ENCODE measurements at regions not wholly inside any gene's neighbourhood (a gene's known extent, or its start where the extent isn't known, plus 50 kb on each side); places are given as distances from the start of the nearest gene placed in this dataset.

DNA sequence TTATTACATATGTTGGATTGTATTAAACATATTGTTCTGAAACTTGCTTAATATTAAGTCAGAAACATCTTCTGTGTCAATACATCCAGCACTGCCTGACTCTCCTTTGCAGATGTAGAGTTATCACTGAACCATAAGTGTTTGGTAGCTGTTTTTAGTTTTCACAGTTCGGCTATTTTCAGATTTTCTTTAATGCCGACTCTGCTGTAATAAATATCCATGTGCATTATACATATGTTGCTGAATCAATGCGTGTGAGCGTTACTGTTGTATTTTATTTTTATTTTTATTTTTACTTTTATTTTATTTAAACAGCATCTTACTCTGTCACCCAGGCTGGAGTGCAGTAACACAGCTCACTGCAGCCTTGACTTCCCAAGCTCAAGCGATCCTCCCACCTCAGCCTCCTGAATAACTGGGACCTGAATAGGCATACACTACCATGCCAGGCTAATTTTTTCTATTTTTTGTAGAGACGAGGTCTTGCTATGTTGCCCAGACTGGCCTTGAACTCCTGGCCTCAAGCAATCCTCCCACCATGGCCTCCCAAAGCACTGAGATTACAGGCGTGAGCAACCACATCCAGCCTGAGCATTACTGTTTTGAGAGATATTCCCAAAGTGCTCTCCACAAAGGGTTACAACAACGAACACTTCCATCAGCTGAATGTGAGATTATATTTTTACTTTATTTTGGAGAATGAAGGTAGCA lies 50.7 kb upstream of the NOCT start:
- no peak for DNase-seq (ENCODE audit: low read depth)

GRCh38 chr4:138963412-138963811 lies 52.2 kb upstream of the NOCT start:
- no peak for DNase-seq (ENCODE audit: low read depth)

DNA sequence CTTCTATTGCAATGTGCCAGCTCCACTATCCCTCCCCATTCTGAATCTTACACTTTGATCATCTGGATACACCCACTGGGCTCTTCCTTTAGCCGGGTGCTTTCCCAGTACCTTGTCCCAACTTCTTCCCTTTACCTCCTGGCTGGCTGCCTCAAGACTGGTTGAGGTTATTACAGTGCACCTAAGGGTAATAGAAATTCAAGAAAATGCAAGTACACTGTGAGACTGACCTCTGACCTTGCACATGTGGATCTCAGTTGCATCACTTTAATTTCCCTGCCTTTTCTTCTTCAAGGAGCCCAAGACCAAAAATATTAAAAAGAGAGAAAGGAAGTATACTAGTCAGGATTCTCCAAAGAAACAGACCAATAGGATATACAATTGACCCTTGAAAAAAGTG lies 53.9 kb upstream of the NOCT start:
- no peak for DNase-seq (ENCODE audit: low read depth)

- DNase-seq (ENCODE audit: low read depth) = no peak
Observed at GRCh38 chr4:138961129-138961528, 54.5 kb upstream of the NOCT start.

GRCh38 chr4:138960175-138960710 lies 55.3 kb upstream of the NOCT start:
- no peak for DNase-seq (ENCODE audit: low read depth)

DNA sequence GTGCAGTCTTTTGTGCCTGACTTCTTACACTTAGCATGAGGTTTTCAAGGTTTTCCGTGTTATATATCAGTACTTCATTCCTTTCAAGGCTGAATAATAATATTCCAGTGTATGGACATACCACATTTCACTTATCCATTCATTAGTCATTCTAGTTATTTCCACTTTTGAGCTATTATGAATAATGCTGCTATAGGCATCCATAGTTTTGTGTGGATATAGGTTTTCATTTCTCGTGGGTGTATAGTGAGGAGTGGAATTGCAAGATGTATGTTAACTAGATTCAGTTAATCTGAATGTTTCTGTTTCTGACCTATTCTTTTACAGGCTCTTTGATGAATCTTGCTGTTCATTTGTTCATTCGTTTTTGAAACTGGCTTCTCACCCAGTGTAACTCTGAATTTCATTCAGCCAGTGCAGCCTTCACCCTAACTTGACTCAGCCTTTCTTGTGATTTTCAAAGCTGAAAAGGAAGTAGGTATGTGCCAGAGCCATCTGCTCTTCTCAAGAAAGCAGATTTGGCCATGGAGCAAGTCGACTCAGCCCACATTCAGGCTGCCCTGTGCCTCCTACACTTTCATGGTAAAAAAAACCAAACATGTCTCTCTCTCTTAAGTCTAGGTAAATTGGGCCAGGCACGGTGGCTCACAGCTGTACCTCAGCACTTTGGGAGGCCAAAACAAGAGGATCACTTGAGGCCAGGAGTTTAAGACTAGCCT lies 56.3 kb upstream of the NOCT start:
- DNase-seq (ENCODE audit: low read depth) = no peak

DNA sequence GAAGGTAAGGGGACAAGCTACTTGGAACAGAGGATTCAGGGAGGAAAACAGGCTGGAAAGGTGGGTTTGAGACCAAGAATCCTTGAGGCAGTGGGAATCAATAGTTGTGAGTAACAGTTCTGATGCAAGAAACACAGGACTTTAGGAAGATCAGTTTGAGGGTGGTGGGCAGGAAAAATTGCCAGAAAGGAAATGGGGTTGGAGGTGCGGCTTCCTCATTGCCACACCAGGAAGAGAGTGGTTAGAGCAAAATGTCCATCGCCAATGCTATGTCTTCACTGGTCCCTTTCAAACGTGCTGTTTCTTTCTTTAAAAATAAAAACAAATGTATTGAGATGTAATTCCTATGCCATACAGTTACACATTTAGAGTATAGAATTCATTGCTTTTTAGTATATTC lies 57.1 kb upstream of the NOCT start:
- no peak for DNase-seq (ENCODE audit: low read depth)

DNA sequence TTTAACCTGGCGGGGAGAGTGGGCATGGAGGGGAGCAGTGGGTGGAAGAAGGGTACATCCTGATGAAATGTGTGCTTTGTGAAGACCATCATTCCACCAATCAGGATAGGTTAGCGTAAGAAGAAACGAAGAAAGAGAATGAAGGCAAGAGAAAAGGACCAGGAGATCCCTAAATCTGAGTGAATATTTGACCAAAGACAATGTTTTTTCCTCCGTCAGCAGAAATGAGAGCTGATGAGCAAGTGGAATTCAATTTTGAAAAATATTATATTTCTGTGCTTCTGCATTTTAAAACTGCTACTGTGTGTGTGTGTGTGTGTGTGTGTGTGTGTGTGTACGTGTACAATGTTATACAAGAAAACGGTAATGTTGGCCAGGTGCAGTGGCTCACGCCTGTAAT lies 58.3 kb upstream of the NOCT start:
- no peak for DNase-seq (ENCODE audit: low read depth)

GRCh38 chr4:138954428-138954827 lies 61.2 kb upstream of the NOCT start:
- DNase-seq (ENCODE audit: low read depth) = no peak

- no peak for DNase-seq (ENCODE audit: low read depth)
Observed at GRCh38 chr4:138953961-138954371, 61.6 kb upstream of the NOCT start.

DNA sequence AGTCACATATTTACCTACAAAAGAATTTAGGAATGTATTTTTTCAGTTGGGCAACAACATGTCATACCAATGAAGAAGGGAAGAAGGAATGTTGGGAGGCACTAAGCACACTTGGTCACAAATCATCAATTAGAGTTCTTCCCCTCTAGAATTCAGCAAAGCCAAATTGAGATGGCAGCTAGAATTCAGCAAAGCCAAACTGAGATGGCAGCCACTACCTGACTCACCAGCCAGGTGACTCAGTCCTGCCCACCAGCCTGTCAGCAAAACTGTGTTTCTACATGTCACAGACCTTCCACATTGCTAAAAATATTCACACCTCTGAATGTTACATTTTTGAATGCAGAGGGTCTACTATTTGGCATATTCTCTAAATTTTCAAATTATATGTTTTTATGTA lies 63.2 kb upstream of the NOCT start:
- peak; percentile 15 for DNase-seq (ENCODE audit: low read depth)

DNA sequence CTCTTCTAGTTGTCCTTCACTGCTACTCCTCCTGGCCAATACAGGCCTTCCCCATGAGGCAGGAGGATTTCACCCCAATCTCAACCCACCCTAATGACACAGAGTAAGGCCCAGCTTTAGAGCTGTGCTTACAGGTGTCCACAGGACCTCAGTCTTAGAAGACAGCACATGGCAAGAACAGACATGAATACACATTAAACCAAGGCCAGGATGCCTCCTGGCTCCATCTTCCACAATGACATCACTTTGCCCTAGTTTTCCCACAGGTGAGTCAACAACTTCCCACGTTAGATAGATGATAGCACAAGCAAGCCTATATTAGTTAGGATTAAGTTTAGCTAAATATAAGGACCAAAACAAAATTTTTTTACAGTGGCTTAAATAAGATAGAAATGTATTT lies 63.8 kb upstream of the NOCT start:
- DNase-seq (ENCODE audit: low read depth) = no peak

GRCh38 chr4:138949866-138950265 lies 65.7 kb upstream of the NOCT start:
- DNase-seq (ENCODE audit: low read depth) = no peak

DNA sequence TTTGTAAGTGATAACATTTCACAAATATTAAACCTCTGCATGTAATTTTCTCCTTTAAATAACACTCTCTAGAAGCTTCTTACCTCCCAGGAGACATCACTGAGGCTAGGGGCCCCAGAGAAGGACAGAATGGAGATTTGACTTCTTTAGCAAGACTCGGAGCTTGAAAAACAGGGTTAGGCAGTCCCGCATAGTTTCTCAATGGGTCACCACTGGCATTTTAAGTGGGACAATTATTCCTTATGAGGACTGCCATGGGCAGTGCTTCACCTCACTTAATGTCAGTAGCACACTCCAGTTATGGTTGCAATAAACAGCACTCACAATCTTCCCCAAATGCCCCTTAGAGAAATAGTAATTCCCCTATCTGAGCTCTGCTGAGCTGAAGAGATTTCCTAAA lies 66.7 kb upstream of the NOCT start:
- no peak for DNase-seq (ENCODE audit: low read depth)

DNA sequence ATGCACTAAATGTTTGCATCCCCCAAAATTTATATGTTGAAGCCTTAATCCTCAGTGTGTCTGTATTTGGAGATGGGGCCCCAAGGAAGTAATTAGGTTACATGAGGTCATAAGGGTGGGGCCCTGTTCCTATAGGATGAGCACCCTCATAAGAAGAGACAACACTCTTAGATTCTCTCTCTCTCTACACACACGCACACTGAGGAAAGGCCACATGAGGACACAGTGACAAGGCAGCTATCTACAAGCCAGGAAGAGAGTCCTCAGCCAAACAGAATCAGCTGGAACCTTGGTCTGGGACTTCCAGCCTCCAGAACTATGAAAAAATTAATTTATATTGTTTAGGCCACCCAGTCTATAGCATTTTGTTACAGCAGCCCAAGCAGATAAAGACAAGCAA lies 69.3 kb upstream of the NOCT start:
- DNase-seq (ENCODE audit: low read depth) = no peak

DNA sequence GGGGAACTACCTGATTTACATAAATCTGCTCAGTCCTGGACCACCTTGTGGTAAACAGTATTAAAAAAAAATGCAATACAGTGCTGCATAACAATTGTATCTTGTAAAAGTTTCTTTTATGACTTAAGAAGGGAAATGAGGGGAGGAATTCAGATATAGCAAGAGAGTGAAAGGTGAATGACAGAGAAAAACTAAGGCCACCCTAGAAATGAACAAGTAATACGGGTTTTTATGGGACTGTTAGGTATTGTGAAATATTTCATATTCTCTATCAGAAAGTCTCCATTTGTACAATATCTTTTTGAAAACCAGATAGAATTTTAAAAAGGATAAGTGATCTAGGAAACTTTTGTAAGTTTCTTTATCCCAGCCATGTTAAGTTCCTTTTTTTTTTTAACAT lies 69.7 kb upstream of the NOCT start:
- DNase-seq (ENCODE audit: low read depth) = no peak

DNA sequence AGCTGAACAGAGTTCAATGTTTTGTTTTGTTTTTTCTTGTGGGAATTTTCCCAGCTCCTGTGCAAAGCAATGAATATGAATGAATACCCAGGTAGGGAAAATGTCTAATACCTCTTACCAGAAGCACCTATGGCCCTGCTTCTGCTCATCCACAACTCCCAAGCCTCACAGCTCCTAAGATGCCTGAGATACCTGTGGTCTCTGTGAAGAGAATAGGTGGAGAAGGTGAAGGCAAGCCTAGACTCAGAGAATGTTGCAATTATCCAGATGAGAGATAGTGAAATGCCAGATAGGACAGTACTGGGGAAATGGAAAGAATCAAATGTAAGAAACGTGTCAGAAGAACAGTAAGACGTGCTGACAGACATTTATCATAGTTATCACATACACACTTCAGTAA lies 70.2 kb upstream of the NOCT start:
- DNase-seq (ENCODE audit: low read depth) = no peak

- DNase-seq (ENCODE audit: low read depth) = no peak
Observed at GRCh38 chr4:138943893-138944292, 71.7 kb upstream of the NOCT start.

DNA sequence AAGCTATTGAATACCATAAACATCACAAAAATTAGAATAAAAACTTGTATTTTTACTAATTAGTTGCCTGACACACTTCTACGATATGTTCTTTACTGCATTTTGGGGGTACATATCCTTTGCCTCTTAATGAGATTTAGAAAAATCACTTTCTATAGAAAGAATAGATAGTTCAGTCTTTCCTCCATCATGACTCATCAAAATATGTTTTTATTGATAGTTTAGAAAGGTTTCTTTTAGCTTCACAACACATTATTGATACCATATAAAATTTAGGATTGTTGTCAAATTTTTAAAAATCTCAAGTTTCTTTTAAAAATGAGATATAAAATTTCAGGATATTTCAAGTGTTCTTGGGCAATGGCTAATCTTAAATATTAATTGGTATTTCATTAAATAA lies 74.5 kb upstream of the NOCT start:
- no peak for DNase-seq (ENCODE audit: low read depth)

- no peak for DNase-seq (ENCODE audit: low read depth)
Observed at GRCh38 chr4:138939960-138940359, 75.6 kb upstream of the NOCT start.

GRCh38 chr4:138938366-138938690 lies 77.3 kb upstream of the NOCT start:
- DNase-seq (ENCODE audit: low read depth) = no peak

DNA sequence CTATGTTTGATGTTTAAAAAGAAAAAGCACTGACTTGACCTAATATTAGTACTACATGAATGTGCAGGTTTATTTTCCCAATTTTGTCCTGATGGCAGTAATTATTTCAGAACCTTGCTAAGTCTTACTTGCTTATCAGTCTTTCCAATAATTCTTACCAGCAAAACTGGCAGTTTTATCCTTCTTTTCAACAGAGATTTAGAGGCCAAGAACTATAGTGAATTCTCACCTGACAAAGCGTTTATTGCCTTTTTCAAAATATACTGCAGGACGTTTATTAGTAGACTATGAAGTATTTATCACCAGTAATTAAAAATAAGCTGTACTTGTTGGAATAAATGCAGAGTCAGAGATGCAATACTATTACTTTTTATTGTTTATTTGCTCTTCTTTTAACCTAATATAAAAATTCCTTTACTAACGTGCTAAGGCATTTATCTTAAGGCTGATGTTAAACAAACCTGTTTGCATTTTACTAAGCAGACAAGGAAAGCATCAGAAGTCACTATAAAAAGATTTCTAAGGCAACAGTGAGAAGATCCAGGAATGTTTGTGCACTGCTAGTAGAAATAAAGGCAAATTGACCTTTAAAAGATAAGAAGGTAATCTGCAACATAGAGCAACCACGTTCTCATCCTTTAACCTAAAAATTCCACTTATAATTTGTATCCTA lies 80.3 kb upstream of the NOCT start:
- no peak for DNase-seq (ENCODE audit: low read depth)

GRCh38 chr4:138927072-138927471 lies 88.5 kb upstream of the NOCT start:
- no peak for DNase-seq (ENCODE audit: low read depth)
